GM12874 (cell line): ENCODE measurements at regions not wholly inside any gene's neighbourhood (a gene's known extent, or its start where the extent isn't known, plus 50 kb on each side); places are given as distances from the start of the nearest gene placed in this dataset.

ENCODE experiments used
- CTCF ChIP-seq: IDR thresholded peaks from 2 replicates; pipeline ENCODE4 v1.5.1; 2011; ENCODE audit warnings: low read depth, mild to moderate bottlenecking, control low read depth, low read length, moderate library complexity; ENCODE audit not compliant: insufficient read depth

DNA sequence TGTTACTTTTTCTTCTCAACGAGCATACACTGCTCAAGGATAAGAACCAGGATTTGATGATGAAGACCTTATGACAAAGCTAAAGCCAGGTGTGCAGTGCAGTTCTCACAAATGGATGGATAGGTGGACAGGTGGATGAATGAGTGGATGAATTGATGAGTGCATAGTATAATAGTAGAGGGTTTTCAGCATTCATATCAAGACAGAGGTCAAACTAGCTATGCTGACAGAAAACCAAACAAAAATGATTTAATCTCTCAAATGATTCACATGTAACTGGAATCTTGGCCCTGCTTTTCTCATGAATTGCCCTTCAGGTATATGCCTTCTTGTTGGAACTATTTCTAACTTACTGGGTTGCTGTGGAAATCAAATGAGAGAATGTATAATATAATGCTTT lies 240.9 kb downstream of the BCAT1 start:
- TF ChIP-seq CTCF, result no peak

GRCh38 chr12:24707334-24707733 lies 241.6 kb downstream of the BCAT1 start:
- no peak for TF ChIP-seq CTCF

DNA sequence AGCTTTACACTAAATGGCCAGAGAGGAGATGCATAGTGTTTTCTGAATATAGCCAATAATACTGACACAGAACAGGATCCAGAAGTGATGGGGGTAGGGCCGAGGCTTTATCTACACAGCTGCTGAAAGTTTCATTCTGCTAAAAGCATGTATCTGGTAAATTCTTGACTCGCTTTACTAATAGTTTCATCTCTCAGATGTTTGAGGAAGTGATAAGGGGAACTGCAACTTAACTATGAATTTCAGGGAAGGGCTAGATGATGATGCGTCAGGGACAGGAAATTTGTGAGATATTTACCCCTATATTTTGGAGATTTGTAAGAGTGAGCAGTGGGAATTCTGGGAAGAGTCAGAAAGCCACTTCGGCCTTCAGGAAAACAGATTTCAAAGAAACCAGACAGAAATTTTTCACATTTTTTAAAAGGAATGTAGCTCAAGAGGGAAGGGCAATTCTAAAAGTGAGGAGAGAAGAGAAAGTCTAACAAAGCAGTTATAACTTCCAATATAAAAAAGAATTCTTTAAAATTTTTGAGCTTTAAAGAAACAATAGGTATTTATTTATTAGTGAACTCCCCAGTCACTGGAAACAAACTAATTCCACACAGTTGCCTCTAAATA lies 243.1 kb downstream of the BCAT1 start:
- no peak for TF ChIP-seq CTCF

DNA sequence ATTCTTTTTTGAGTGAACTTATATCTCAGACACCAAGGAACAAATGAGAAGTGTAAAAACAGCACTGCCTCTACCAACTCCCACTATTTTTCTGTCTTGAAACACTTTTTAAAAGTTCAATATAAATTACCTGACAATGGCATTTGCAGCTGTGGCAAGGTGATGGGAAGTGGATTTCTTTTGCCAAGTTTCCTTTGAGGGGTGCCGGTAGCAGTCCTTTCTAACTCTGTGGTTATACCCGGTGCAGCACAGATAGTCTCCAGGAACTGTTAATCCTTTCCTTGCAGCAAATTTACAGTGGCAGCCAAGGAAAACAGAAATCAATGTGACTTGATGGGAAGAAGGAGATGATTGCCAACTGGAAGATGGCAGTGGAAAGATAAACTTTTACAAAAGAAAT lies 243.7 kb downstream of the BCAT1 start:
- no peak for TF ChIP-seq CTCF

DNA sequence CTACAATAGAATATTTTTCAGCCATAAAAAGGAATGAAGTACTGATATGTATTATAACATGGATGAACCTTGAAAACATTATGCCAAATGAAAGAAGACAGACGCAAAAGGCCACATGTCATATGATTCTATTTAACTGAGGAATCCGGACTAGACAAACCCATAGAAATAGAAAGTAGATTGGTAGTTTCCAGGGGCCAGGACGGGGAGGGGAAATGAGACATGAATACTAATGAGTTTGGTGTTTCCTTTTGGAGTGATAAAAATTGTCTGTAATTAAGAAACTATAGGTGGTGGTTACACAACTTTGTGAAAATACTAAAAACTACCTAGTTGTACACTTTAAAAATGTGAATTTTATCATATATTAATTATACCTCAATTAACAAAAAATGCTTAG lies 247.6 kb downstream of the BCAT1 start:
- no peak for TF ChIP-seq CTCF

DNA sequence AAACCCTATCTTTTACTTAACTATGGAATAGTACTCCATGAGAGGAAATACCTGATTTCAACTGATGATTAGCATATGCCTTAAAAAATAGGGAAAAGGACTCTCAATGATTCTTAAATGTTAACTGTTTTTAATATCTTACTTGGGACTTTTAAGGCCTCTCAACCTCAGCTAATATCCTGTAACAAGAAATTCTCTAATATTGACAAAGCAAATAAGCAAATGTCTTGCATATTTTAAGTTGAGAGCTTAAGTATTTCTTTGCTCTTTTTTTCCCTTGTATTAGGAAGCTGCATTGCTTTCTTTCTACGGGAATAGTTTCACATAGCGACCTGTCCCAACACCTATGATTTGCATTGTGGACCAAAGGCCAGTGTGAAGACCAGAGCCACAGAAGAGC lies 249.9 kb downstream of the BCAT1 start:
- no peak for TF ChIP-seq CTCF

- no peak for TF ChIP-seq CTCF
Observed at GRCh38 chr12:24697769-24698168, 251.1 kb downstream of the BCAT1 start.

DNA sequence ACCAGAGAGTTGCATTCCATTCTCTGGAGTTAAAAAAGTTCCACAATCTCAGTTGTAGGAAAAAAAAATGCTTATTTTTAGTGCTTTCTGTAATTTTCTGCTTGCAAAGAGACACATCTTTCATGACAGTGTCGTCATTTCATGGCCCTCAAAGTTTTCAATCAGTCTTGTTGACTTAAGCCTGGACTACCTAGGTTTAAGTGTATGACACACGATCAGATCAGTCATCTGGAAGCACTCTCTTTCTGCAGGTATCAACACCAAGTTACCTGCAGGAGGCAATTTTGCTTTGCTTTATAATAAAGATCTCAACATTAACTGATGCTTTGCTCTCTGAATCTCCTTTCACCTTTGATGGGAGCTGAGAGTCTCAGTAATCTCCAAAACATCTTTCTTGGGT lies 251.6 kb downstream of the BCAT1 start:
- no peak for TF ChIP-seq CTCF
